A673 (cell line): ENCODE measurements at regions not wholly inside any gene's neighbourhood (a gene's known extent, or its start where the extent isn't known, plus 50 kb on each side); places are given as distances from the start of the nearest gene placed in this dataset.

Source experiments
- CTCF ChIP-seq: fragments of 300-800, 200-600 bp; sonication (generic); conservative IDR thresholded peaks from 2 replicates; pipeline ENCODE4 v1.5.1; 2017; ENCODE audit warnings: low read depth, mild to moderate bottlenecking, antibody characterized with exemption, low read length, moderate library complexity, mixed read lengths
- EZH2 ChIP-seq: fragments of 200-600 bp; sonication (generic); IDR thresholded peaks from 2 replicates; pipeline ENCODE4 v1.6.1; 2017; ENCODE audit warnings: borderline replicate concordance, low read depth, mild to moderate bottlenecking, mixed read lengths, antibody characterized with exemption, low read length; ENCODE audit not compliant: poor library complexity, severe bottlenecking

GRCh38 chr20:62528983-62529891 lies 53.4 kb upstream of the GATA5 start:
- no peak for TF ChIP-seq CTCF
- TF ChIP-seq EZH2: no peak
